ENCODE measurements at regions not wholly inside any gene's neighbourhood (a gene's known extent, or its start where the extent isn't known, plus 50 kb on each side); places are given as distances from the start of the nearest gene placed in this dataset.

DNA sequence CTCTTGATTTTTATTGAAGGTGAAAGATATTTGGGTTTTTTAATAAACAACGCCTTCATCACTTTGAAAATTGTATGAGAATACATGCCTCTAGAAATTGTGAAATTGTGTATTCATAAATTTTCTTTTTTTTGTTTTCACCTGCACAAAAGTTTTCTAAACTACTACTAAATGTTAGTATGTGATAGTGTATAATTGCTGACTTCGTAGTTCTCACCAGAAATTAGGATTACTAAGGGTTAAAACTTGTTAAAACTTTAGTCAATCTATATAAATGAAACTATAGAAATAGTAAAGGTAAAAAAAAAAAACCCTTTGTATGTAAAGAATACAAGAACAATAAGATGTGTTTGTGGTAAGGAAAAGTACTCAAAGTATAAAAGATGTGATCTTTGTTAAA, 496.5 kb upstream of the ATP2B1 start:
- DNase-seq (ENCODE audit: low read depth): no peak
- H3K4me3 ChIP-seq (ENCODE audit: low read depth, low read length): no peak overlapping the region
- TF ChIP-seq, protein P1, sequence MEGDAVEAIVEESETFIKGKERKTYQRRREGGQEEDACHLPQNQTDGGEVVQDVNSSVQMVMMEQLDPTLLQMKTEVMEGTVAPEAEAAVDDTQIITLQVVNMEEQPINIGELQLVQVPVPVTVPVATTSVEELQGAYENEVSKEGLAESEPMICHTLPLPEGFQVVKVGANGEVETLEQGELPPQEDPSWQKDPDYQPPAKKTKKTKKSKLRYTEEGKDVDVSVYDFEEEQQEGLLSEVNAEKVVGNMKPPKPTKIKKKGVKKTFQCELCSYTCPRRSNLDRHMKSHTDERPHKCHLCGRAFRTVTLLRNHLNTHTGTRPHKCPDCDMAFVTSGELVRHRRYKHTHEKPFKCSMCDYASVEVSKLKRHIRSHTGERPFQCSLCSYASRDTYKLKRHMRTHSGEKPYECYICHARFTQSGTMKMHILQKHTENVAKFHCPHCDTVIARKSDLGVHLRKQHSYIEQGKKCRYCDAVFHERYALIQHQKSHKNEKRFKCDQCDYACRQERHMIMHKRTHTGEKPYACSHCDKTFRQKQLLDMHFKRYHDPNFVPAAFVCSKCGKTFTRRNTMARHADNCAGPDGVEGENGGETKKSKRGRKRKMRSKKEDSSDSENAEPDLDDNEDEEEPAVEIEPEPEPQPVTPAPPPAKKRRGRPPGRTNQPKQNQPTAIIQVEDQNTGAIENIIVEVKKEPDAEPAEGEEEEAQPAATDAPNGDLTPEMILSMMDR (IDR thresholded peaks at IDR 0.05; ENCODE audit: insufficient read depth, low read depth, low read length, missing control alignments): no peak

DNA sequence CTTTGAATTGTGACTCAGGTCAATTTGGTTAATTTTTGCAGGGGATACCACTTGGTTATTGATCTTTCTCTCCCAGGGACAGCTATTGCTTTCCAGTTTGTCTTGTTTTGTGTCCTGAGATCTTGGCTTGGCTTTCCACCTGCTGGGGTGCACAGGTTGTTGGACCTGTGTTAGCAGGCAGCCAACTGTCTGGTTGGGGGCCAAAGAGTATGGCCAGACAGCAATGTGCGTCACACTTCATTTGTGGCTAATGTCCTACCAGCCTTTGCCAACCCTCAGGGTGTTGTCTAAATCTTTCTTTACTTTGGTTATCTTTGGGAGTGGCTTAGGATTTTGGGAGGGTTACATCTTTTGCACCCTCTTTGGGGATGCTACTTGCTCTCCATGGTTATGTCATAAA, 494.9 kb upstream of the ATP2B1 start:
- no peak overlapping the region for H3K4me3 ChIP-seq (ENCODE audit: low read depth, low read length)
- DNase-seq (ENCODE audit: low read depth): no peak
- TF ChIP-seq, protein P1 (IDR thresholded peaks at IDR 0.05; ENCODE audit: insufficient read depth, low read depth, low read length, missing control alignments): no peak

DNA sequence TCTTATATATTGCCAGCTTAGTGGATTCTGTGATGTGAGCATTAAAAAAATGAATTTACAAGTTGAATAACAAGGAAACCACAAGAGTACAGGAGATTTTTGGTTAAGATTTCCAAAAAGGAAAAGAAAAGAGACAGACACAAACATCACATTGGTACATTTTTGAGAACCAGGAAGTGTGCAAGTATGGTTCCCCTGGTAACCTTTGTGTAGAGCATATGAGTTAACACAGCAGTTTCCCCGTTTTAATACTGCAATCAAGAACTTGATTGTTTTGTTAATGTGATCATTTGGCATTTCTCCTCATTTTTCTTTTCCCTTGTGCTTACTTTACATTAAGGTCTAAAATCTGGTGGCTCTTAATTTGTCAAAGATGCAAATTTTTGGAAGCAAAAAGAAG, 490.4 kb upstream of the ATP2B1 start:
- H3K4me3 ChIP-seq (ENCODE audit: low read depth, low read length): no peak overlapping the region
- DNase-seq (ENCODE audit: low read depth): no peak
- TF ChIP-seq, protein P1 (IDR thresholded peaks at IDR 0.05; ENCODE audit: insufficient read depth, low read depth, low read length, missing control alignments): no peak

DNA sequence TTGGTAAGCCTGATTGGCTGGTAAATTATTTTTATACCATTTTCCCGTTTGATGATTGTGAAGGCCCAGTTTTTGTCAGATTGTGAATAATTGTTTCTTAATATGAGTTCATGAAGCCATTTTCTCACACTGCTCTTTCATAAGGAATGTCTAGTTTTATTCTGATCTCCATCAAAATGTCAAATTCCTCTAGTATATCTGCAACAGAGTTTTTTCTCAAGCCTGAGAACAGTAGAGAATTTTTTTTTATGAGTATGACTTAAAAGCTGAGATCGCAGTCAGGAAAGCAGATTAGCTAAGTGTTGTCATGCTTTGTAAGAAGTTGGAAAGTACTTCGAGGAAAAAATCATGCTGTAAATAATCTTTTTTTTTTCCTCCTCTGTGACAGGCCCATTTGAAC, 484.9 kb upstream of the ATP2B1 start:
- H3K4me3 ChIP-seq (ENCODE audit: low read depth, low read length): no peak overlapping the region
- TF ChIP-seq, protein P1 (IDR thresholded peaks at IDR 0.05; ENCODE audit: insufficient read depth, low read depth, low read length, missing control alignments): no peak
- no peak for DNase-seq (ENCODE audit: low read depth)

DNA sequence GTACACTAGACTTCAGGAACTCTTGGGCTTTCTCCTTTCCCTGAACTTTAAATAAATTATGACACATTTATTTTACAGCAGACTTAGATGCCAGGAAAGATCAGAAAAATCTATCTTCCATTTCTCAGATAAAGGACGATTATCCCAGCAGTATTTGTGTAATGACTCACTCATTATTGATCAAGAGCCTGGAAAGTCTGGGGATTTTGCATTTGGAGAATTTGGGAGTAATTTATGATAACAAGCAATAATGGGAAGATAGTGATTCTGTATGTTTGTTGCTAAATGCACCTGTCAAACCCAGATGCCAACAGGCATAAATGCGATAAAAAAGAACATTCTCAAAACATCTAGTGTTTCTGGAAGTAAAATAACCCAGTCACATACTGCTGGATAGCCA, 480.2 kb upstream of the ATP2B1 start:
- TF ChIP-seq, protein P1 (IDR thresholded peaks at IDR 0.05; ENCODE audit: insufficient read depth, low read depth, low read length, missing control alignments): no peak
- no peak for DNase-seq (ENCODE audit: low read depth)
- no peak overlapping the region for H3K4me3 ChIP-seq (ENCODE audit: low read depth, low read length)

DNA sequence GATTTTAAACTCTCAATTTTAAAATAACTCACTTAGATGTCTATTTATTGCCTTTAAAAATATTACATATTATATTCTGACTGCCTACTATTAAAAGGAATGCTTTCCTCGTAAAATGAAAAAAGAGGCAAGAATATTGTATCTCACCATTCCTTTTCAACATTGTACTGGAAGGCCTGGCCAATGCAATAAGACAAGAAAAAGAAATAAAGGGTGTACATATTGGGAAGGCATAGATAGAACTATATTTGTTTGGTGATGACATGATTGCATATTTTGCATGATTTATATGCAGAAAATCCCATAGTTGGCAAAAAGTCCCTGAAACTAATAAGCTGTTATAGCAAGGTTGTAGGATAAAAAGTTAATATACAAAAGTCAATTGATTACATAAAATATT, 474.6 kb upstream of the ATP2B1 start:
- TF ChIP-seq, protein P1 (IDR thresholded peaks at IDR 0.05; ENCODE audit: insufficient read depth, low read depth, low read length, missing control alignments): no peak
- no peak overlapping the region for H3K4me3 ChIP-seq (ENCODE audit: low read depth, low read length)
- no peak for DNase-seq (ENCODE audit: low read depth)

DNA sequence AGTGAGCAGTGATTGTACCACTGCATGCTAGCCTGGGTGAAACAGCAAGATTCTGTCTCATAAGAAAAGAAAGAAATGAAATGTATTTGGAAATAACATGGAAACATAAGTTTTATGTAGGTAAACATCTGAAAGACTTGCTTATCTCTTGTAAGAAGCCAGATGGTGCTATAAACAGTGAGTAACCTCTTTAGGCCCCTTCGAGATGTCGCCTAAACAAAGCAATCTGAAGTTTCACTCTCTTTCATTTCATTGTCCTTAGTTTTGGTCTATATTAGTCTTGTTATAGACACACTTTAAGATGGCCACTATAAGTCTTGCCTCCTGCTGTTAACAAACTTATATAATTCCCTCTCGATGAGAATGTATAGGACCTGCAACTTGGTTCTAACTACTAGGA, 472.6 kb upstream of the ATP2B1 start:
- no peak overlapping the region for H3K4me3 ChIP-seq (ENCODE audit: low read depth, low read length)
- no peak for DNase-seq (ENCODE audit: low read depth)
- TF ChIP-seq, protein P1 (IDR thresholded peaks at IDR 0.05; ENCODE audit: insufficient read depth, low read depth, low read length, missing control alignments): no peak
